Stimulated activated CD8-positive, alpha-beta memory T cell treated with anti-CD3 and anti-CD28 coated beads, Interleukin-2, amount 100 ng/mL, for 48 hours (primary cell): ENCODE measurements at regions not wholly inside any gene's neighbourhood (a gene's known extent, or its start where the extent isn't known, plus 50 kb on each side); places are given as distances from the start of the nearest gene placed in this dataset.
"Not testable (repeated sequence)": the region's sequence is repeated elsewhere in the genome, so short reads cannot be mapped to it uniquely, and the experiment has no call there.

Experiments
- DNase-seq, 2 donors: peaks; one replicate each; pipeline ENCODE4 v3.0.0-alpha.2; 2020; ENCODE audit warnings: low read depth in 2 of 2

GRCh38 chr2:90220623-90221299, 1529.3 kb downstream of the RPIA start:
- not testable (repeated sequence) for DNase-seq

- DNase-seq, result no peak
These were observed 1529.8 kb downstream of the RPIA start for GRCh38 chr2:90221300-90221651.

DNA sequence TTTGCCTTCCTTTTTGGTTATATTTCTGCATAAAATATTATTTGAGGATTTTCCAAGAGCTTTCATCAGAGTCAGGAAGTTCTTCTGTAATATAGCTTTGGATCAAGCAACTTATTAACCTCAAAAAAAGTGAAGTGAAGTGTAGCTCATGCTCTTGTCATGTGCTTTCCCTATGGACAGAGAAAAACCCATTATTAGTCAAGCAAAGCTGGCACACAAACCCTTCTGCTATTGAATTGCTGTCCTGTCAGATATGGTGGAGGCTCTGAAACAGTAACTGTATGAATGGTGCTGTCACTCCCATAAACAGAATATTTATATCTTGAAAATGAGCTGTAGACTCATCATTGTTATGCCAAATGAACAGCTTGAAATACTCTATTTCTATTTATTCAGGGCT, 1533.3 kb downstream of the RPIA start:
- not testable (repeated sequence) for DNase-seq

GRCh38 chr2:90226465-90227072, 1535.1 kb downstream of the RPIA start:
- DNase-seq, result not testable (repeated sequence)

DNA sequence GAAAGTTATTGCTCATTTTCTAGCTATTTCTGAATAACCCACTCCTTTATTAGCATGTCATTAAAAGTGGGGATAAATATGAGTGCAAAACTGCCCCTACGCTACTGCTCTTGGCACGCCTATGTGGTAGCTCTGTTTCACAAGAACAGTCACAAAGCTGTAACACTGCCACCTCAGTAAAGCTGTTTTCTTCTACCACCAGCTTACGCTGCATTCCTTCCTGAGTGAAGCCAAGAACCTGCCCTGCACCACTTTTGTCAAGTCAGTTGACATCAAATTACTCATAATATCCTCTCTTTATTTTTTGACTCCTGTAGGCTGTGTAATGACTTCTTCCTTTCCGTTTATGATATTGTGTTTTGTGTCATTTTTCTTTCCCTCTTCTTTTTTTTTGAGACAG, 1539.7 kb downstream of the RPIA start:
- not testable (repeated sequence) for DNase-seq

DNA sequence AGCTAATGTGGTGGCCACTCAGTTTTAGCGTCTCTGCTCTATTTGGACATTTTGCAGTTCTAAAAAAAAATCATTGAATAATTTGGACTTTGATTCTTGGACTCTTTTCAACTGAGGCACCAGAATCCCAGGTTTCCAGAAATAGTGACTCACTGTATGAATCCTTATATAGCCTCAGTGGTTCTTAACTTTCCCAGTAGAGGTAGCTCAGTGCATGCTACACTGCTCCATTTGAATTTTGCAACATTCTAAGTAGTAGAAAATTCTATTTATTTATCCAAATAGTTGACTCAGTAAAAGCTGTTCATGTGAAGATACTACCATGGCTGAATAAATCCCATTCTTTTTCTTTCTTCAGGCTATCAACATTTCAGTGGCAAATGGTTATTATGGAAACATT, 1544.0 kb downstream of the RPIA start:
- DNase-seq, result not testable (repeated sequence)

DNA sequence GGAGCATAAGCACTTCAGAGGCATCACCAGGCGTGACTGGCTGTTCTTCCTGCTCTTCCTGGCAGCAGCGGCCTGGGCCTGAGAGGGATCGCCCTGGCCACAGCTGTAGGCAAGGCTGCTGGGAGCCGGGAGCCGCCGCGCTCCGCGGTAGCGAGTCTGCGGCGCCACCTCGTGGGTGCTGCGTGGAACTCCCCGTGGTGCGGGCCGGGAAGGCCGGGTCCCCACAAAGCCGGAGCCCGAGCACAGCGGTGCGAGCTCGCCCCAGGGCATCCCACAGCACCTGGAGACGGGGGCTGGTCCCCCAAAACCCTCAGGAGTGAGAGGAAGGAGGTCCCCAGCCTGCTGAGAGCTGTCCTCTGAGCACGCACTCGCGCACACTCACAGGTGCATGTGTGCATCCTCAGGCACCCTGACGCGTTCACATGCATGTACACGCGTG, 1546.5 kb downstream of the RPIA start:
- DNase-seq, result peak in 1 of 2 donors; percentile 0

DNA sequence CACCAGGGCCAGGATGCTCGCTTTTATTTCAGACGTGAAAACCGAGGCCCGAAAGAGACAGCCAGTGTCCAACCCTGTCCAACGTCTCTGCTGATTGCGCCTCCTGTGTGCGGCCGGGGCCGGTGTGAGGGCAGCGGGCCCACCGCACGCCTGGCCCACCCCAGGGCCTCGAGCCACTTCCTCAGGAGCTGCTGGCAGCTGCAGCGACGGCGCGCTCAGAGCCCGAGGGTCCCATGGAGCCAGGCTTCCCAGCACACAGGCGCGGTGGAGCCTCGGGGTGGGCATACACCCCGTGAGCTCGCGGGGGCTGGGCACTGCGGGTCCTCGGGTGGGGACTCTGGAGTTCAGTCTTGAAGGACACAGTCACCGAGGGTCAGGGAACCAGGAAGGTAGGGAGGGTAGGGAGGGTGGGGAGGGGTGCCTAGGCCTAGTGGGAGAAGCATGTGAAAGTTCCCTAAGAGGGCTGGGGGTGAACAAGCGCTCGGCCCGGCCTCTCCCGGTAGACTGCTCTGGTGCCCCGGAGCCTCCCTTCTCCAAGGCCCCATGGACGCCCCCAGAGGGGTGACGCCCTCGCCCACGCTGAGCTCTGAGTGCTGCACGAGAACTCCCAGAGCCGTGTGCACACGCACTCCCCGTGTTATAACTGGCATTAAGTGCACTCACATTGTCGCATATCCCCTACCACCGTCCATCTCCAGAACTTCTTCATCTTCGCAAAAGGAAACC, 1547.2 kb downstream of the RPIA start:
- DNase-seq, result not testable (repeated sequence)

GRCh38 chr2:90239769-90240168, 1548.3 kb downstream of the RPIA start:
- DNase-seq, result not testable (repeated sequence)

DNA sequence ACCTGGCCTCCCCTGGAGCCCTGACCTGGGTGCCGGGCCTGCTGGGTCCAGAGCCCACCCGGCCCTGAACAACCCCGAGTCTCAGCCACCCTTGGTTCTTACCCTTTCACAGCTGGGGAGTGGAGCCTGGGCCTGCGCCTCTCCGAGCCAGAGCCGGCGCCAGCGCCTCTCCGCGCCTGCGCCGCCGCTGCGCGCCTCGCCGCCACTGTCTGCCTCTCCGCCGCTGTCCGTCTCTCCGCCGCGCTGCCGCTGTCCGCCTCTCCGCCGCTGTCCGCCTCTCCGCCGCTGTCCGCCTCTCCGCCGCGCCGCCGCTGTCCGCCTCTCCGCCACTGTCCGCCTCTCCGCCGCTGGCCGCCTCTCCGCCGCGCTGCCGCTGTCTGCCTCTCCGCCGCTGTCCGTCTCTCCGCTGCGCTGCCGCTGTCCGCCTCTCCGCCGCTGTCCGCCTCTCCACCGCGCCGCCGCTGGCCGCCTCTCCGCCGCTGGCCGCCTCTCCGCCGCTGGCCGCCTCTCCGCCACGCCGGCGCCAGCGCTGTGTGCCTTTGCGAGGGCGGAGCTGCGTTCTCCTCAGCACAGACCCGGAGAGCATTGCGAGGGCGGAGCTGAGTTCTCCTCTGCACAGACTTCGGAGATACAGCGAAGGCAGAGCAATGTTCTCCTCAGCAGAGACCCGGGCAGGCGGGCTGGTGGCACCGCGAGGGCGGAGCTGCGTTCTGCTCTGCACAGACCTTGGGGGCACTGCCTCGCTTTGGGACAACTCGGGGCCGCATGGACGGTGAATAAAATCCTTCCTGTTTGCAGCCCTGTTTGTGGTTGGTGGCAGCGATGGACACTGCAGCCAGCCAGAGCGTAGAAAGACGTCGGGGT, 1553.7 kb downstream of the RPIA start:
- not testable (repeated sequence) for DNase-seq

GRCh38 chr2:90248400-90248799, 1556.9 kb downstream of the RPIA start:
- not testable (repeated sequence) for DNase-seq

DNA sequence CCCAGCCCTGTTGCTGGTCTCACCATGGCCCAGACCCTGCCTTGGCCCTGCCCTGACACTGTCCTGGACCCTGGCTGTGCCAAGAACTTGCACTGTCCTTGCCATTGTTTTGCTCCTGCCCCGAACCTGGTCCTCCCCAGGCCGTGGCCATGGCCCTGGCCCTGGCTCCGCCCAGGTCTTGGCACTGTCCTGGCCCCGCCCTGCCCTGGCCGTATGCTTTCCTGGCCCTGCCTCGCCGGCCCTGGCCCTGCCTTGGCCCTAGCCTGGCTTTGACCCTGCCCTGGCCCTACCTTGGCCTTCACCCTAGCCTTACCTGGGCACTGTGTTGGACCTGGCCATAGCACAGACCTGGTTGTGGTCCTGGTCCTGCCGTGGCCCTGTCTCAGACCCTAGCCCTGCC, 1558.9 kb downstream of the RPIA start:
- DNase-seq, result not testable (repeated sequence)

- not testable (repeated sequence) for DNase-seq
These were observed 1560.1 kb downstream of the RPIA start for GRCh38 chr2:90251576-90251975.

- DNase-seq, result not testable (repeated sequence)
These were observed 1561.8 kb downstream of the RPIA start for GRCh38 chr2:90253306-90253705.

GRCh38 chr2:90266888-90267287, 1575.4 kb downstream of the RPIA start:
- not testable (repeated sequence) for DNase-seq

DNA sequence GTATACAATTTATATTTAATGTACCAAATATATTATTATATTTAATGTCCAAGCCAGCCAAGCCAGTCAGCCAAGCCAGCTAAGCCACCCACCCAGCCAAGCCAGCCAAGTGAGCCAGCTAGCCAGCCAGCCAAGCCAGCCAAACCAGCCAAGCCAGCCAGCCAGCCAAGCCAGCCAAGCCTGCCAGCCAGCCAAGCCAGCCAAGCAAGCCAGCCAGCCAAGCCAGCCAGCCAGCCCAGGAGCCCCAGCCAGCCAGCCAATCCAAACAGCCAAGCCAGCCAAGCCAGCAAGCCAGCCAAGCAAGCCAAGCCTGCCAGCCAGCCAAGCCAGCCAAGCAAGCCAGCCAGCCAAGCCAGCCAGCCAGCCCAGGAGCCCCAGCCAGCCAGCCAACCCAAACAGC, 1596.3 kb downstream of the RPIA start:
- not testable (repeated sequence) for DNase-seq

DNA sequence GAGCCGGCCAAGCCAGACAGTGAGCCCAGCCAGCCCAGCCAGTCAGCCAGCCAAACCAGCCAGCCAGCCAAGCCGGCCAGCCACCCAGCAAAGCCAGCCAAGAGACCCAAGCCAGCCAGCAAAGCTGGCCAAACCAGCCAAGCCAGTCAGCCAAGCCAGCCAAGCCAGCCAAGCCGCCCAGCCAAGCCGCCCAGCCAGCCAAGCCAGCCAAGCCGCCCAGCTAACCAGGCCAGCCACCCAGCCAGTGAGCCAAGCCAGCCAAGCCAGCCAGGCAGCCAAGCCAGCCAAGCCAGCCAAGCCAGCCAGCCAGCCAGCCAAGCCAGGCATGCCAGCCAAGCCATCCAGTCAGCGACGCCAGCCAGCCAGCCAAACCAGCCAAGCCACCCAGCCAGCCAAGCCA, 1596.9 kb downstream of the RPIA start:
- DNase-seq, result not testable (repeated sequence)

GRCh38 chr2:90289291-90289980, 1598.0 kb downstream of the RPIA start:
- DNase-seq, result not testable (repeated sequence)

- not testable (repeated sequence) for DNase-seq
These were observed 1599.2 kb downstream of the RPIA start for GRCh38 chr2:90290701-90291100.

GRCh38 chr2:90291168-90291883, 1599.9 kb downstream of the RPIA start:
- not testable (repeated sequence) for DNase-seq
